Fibroblast of the aortic adventitia (primary cell): ENCODE measurements at regions not wholly inside any gene's neighbourhood (a gene's known extent, or its start where the extent isn't known, plus 50 kb on each side); places are given as distances from the start of the nearest gene placed in this dataset.

Experiments used
- DNase-seq: peaks from one replicate; pipeline ENCODE4 v3.0.0-alpha.2; 2010; ENCODE audit warnings: low read depth
- H3K4me3 ChIP-seq: 2 replicates; pipeline ENCODE4 v1.5.1; 2011; ENCODE audit warnings: low read depth, mild to moderate bottlenecking, control low read depth, low read length, moderate library complexity
- CTCF ChIP-seq: IDR thresholded peaks from 2 replicates; pipeline ENCODE4 v1.5.1; 2011; ENCODE audit warnings: mild to moderate bottlenecking, low read length, control low read depth, inconsistent platforms; ENCODE audit not compliant: insufficient read depth

- no peak overlapping the region for H3K4me3 ChIP-seq
- TF ChIP-seq CTCF, result no peak
- no peak for DNase-seq
These were observed 64.2 kb upstream of the EEA1 start for GRCh38 chr12:92993259-92993658.

GRCh38 chr12:92995258-92995903 lies 66.3 kb upstream of the EEA1 start:
- no peak for DNase-seq
- TF ChIP-seq CTCF, result no peak
- H3K4me3 ChIP-seq, result no peak overlapping the region

GRCh38 chr12:93000026-93000425 lies 70.9 kb upstream of the EEA1 start:
- H3K4me3 ChIP-seq, result no peak overlapping the region
- no peak for TF ChIP-seq CTCF
- DNase-seq, result no peak

- no peak for TF ChIP-seq CTCF
- no peak for DNase-seq
These were observed 72.3 kb upstream of the EEA1 start for GRCh38 chr12:93001407-93001806.

GRCh38 chr12:93002293-93003054 lies 73.4 kb upstream of the EEA1 start:
- no peak for TF ChIP-seq CTCF
- DNase-seq, result peak; percentile 99
- H3K4me3 ChIP-seq, result no peak overlapping the region

More at GRCh38 chr12:93001407-93001806, 72.3 kb upstream of the EEA1 start:
- no peak overlapping the region for H3K4me3 ChIP-seq

- TF ChIP-seq CTCF, result no peak
- no peak overlapping the region for H3K4me3 ChIP-seq
- peak; percentile 45 for DNase-seq
These were observed 74.6 kb upstream of the EEA1 start for GRCh38 chr12:93003531-93004239.
